ENCODE measurements at regions not wholly inside any gene's neighbourhood (a gene's known extent, or its start where the extent isn't known, plus 50 kb on each side); places are given as distances from the start of the nearest gene placed in this dataset.

GRCh38 chr1:193774536-193775323, 588.3 kb upstream of the B3GALT2 start:
- BruUV-seq (replicated peaks): no TSS peak
- intact Hi-C loops (cut with micrococcal nuclease) (no loop called here), dilution Hi-C loops (cut with MboI; ENCODE audit: extremely low pct_ligation_motif_present, low sequenced_read_pairs) (no loop called here)
- DNase-seq (ENCODE audit: low read depth, low spot score) (no peak), FAIRE-seq (no peak)
- H3K27ac ChIP-seq (ENCODE audit: insufficient read depth, low read depth, low read length): no peak overlapping the region
- H3K9ac ChIP-seq (replicated peaks; ENCODE audit: extremely low read depth, insufficient read depth, low read length): no peak overlapping the region
- H3K4me2 ChIP-seq (ENCODE audit: insufficient read depth, low read length): no peak overlapping the region
- no peaks in the 10 kb centered on the region for H4K20me1 ChIP-seq (replicated peaks; ENCODE audit: control insufficient read depth, extremely low read depth, insufficient read depth, low read length)
- H2AFZ ChIP-seq (ENCODE audit: low read depth, low read length): no peak overlapping the region
- no peaks in the 10 kb centered on the region for H3K27me3 ChIP-seq (ENCODE audit: control insufficient read depth in 2 of 2, insufficient read depth in 2 of 2, low read length in 2 of 2)
- H3K4me1 ChIP-seq (ENCODE audit: control insufficient read depth, extremely low read depth, insufficient read depth, low read length): no peaks in the 10 kb centered on the region
- ChIA-PET POLR2A (no interaction called here), CTCF (no interaction called here)
- no peaks in the 10 kb centered on the region for H3K79me2 ChIP-seq (ENCODE audit: control insufficient read depth, insufficient read depth, low read length)
- TF ChIP-seq GATA2 (IDR thresholded peaks at IDR 0.05; ENCODE audit: insufficient read depth, insufficient read length, low read depth, low read length) (no peak), POLR2AphosphoS5 (IDR thresholded peaks at IDR 0.05; ENCODE audit: insufficient read depth, low read depth, low read length) (no peak), MYC (IDR thresholded peaks at IDR 0.05; ENCODE audit: low read depth, low read length) (no peak), FOS (IDR thresholded peaks at IDR 0.05; ENCODE audit: borderline replicate concordance, insufficient read depth, low read length) (no peak), JUN (IDR thresholded peaks at IDR 0.05; ENCODE audit: borderline replicate concordance, insufficient read depth, insufficient read length, low read depth) (no peak), POLR2A (IDR thresholded peaks at IDR 0.05; ENCODE audit: low read depth, low read length) (no peak)
- TF ChIP-seq, protein P1, sequence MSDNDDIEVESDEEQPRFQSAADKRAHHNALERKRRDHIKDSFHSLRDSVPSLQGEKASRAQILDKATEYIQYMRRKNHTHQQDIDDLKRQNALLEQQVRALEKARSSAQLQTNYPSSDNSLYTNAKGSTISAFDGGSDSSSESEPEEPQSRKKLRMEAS (IDR thresholded peaks at IDR 0.05; ENCODE audit: insufficient read depth, insufficient read length): no peak
- TF ChIP-seq, protein P2, sequence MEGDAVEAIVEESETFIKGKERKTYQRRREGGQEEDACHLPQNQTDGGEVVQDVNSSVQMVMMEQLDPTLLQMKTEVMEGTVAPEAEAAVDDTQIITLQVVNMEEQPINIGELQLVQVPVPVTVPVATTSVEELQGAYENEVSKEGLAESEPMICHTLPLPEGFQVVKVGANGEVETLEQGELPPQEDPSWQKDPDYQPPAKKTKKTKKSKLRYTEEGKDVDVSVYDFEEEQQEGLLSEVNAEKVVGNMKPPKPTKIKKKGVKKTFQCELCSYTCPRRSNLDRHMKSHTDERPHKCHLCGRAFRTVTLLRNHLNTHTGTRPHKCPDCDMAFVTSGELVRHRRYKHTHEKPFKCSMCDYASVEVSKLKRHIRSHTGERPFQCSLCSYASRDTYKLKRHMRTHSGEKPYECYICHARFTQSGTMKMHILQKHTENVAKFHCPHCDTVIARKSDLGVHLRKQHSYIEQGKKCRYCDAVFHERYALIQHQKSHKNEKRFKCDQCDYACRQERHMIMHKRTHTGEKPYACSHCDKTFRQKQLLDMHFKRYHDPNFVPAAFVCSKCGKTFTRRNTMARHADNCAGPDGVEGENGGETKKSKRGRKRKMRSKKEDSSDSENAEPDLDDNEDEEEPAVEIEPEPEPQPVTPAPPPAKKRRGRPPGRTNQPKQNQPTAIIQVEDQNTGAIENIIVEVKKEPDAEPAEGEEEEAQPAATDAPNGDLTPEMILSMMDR (IDR thresholded peaks at IDR 0.05; ENCODE audit: extremely low read depth in 1 of 2, insufficient read depth in 1 of 2, low read depth in 1 of 2, low read length in 2 of 2): no peak
- no peaks in the 10 kb centered on the region for H3K9me3 ChIP-seq (replicated peaks; ENCODE audit: control insufficient read depth, insufficient read depth, low read length)
- H3K9me1 ChIP-seq (replicated peaks; ENCODE audit: control insufficient read depth, extremely low read depth, insufficient read depth, low read length): no peaks in the 10 kb centered on the region
- H3K4me3 ChIP-seq (replicated peaks in 1 of 3; ENCODE audit: insufficient read depth in 1 of 3, low read depth in 1 of 3, low read length in 3 of 3): no peak overlapping the region
- no peaks in the 10 kb centered on the region for H3K36me3 ChIP-seq (ENCODE audit: control insufficient read depth in 2 of 2, extremely low read depth in 1 of 2, insufficient read depth in 2 of 2, low read length in 2 of 2)
